IMR-90 (cell line): ENCODE measurements at regions not wholly inside any gene's neighbourhood (a gene's known extent, or its start where the extent isn't known, plus 50 kb on each side); places are given as distances from the start of the nearest gene placed in this dataset.

Source experiments
- BHLHE40 ChIP-seq: fragments of 150-350 bp; IDR thresholded peaks from 2 replicates; pipeline ENCODE4 v1.6.1; 2016; ENCODE audit warnings: mild to moderate bottlenecking, low read depth, low read length
- CEBPB ChIP-seq: IDR thresholded peaks from 2 replicates; pipeline ENCODE4 v1.6.1; 2012; ENCODE audit warnings: low read depth, low read length, improper control_type of control experiment
- CHD1 ChIP-seq: IDR thresholded peaks from 2 replicates; pipeline ENCODE4 v1.6.1; 2012; ENCODE audit warnings: low read depth, low read length, improper control_type of control experiment
- MAFK ChIP-seq: IDR thresholded peaks from 2 replicates; pipeline ENCODE4 v1.6.1; 2012; ENCODE audit warnings: low read depth, low read length, improper control_type of control experiment
- MAZ ChIP-seq: IDR thresholded peaks from 2 replicates; pipeline ENCODE4 v1.6.1; 2012; ENCODE audit warnings: low read depth, mild to moderate bottlenecking, low read length, improper control_type of control experiment, moderate library complexity, borderline replicate concordance
- NFE2L2 ChIP-seq: fragments of 150-350 bp; IDR thresholded peaks from 2 replicates; pipeline ENCODE4 v1.6.1; 2016; ENCODE audit warnings: low read depth, mild to moderate bottlenecking, low read length
- POLR2A ChIP-seq: IDR thresholded peaks from 2 replicates; pipeline ENCODE4 v1.6.1; 2012; ENCODE audit warnings: mild to moderate bottlenecking, low read depth, low read length
- RAD21 ChIP-seq: IDR thresholded peaks from 2 replicates; pipeline ENCODE4 v1.6.1; 2012; ENCODE audit warnings: low read length, improper control_type of control experiment
- RCOR1 ChIP-seq: IDR thresholded peaks from 2 replicates; pipeline ENCODE4 v1.6.1; 2012; ENCODE audit warnings: mild to moderate bottlenecking, low read length, improper control_type of control experiment; ENCODE audit not compliant: insufficient replicate concordance
- RFX5 ChIP-seq: IDR thresholded peaks from 2 replicates; pipeline ENCODE4 v1.8.0; 2012; ENCODE audit warnings: low read depth, mild to moderate bottlenecking, low read length, moderate library complexity
- SMC3 ChIP-seq: fragments of 150-350 bp; IDR thresholded peaks from 2 replicates; pipeline ENCODE4 v1.6.1; 2016; ENCODE audit warnings: low read depth, mild to moderate bottlenecking, antibody characterized with exemption, low read length, moderate library complexity
- TF ChIP-seq, protein P1 (sequence below): fragments of 150-350 bp; IDR thresholded peaks from 2 replicates; pipeline ENCODE4 v1.6.1; 2017; ENCODE audit warnings: mild to moderate bottlenecking, antibody characterized with exemption, low read length, low read depth
- TF ChIP-seq, protein P2 (sequence below): conservative IDR thresholded peaks from 2 replicates; pipeline ENCODE4 v1.5.1; 2012; ENCODE audit warnings: mild to moderate bottlenecking, low read depth, low read length, improper control_type of control experiment
- TF ChIP-seq, protein P3 (sequence below): fragments of 150-350 bp; IDR thresholded peaks from 2 replicates; pipeline ENCODE4 v1.6.1; 2016; ENCODE audit warnings: low read depth, mild to moderate bottlenecking, low read length, moderate library complexity, borderline replicate concordance

DNA sequence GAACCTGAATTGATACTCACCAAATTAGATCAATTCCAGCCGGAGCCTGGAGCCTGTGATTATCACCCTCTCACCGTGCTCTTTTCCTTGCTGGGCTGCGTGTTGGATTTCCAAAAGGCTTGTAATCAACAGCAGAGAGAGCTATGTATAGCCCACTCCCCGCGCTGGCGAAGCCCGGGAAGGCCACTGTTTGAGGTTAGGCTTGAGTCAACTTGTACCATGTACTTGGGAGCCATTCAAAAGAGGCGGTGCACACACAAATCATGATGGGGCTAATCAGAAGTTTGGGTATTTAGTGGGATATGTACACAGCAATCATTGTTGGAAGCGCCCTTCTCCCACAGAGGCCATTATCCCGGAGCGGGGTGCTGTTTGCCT is 151.6 kb downstream of the GLI2 start:
- TF ChIP-seq, protein P1, sequence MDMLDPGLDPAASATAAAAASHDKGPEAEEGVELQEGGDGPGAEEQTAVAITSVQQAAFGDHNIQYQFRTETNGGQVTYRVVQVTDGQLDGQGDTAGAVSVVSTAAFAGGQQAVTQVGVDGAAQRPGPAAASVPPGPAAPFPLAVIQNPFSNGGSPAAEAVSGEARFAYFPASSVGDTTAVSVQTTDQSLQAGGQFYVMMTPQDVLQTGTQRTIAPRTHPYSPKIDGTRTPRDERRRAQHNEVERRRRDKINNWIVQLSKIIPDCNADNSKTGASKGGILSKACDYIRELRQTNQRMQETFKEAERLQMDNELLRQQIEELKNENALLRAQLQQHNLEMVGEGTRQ = no peak
- TF ChIP-seq, protein P2, sequence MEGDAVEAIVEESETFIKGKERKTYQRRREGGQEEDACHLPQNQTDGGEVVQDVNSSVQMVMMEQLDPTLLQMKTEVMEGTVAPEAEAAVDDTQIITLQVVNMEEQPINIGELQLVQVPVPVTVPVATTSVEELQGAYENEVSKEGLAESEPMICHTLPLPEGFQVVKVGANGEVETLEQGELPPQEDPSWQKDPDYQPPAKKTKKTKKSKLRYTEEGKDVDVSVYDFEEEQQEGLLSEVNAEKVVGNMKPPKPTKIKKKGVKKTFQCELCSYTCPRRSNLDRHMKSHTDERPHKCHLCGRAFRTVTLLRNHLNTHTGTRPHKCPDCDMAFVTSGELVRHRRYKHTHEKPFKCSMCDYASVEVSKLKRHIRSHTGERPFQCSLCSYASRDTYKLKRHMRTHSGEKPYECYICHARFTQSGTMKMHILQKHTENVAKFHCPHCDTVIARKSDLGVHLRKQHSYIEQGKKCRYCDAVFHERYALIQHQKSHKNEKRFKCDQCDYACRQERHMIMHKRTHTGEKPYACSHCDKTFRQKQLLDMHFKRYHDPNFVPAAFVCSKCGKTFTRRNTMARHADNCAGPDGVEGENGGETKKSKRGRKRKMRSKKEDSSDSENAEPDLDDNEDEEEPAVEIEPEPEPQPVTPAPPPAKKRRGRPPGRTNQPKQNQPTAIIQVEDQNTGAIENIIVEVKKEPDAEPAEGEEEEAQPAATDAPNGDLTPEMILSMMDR = no peak
- TF ChIP-seq BHLHE40 (no peak), RFX5 (no peak), MAFK (no peak), MAZ (no peak), SMC3 (no peak), RCOR1 (no peak), POLR2A (no peak), RAD21 (no peak), CEBPB (no peak), NFE2L2 (no peak), CHD1 (no peak)
- TF ChIP-seq, protein P3, sequence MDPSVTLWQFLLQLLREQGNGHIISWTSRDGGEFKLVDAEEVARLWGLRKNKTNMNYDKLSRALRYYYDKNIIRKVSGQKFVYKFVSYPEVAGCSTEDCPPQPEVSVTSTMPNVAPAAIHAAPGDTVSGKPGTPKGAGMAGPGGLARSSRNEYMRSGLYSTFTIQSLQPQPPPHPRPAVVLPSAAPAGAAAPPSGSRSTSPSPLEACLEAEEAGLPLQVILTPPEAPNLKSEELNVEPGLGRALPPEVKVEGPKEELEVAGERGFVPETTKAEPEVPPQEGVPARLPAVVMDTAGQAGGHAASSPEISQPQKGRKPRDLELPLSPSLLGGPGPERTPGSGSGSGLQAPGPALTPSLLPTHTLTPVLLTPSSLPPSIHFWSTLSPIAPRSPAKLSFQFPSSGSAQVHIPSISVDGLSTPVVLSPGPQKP = no peak
